ENCODE measurements at regions not wholly inside any gene's neighbourhood (a gene's known extent, or its start where the extent isn't known, plus 50 kb on each side); places are given as distances from the start of the nearest gene placed in this dataset.
"Not testable (repeated sequence)": the region's sequence is repeated elsewhere in the genome, so short reads cannot be mapped to it uniquely, and the experiment has no call there.

- no peak for DNase-seq
These were observed 115.1 kb downstream of the RTP5 start for GRCh38 chr2:241984658-241985057.

GRCh38 chr2:241985161-241985985 lies 115.8 kb downstream of the RTP5 start:
- DNase-seq: not testable (repeated sequence)

GRCh38 chr2:241985986-241986329 lies 116.4 kb downstream of the RTP5 start:
- DNase-seq: no peak

- no peak for DNase-seq
These were observed 117.5 kb downstream of the RTP5 start for GRCh38 chr2:241986836-241987641.

- DNase-seq: no peak
These were observed 118.2 kb downstream of the RTP5 start for GRCh38 chr2:241987726-241988125.

GRCh38 chr2:241988146-241988545 lies 118.6 kb downstream of the RTP5 start:
- DNase-seq: no peak

GRCh38 chr2:241989074-241989473 lies 119.5 kb downstream of the RTP5 start:
- DNase-seq: no peak

GRCh38 chr2:241990466-241990865 lies 120.9 kb downstream of the RTP5 start:
- DNase-seq: no peak

GRCh38 chr2:241991299-241991698 lies 121.8 kb downstream of the RTP5 start:
- DNase-seq: no peak

GRCh38 chr2:241992753-241993152 lies 123.2 kb downstream of the RTP5 start:
- no peak for DNase-seq

- DNase-seq: no peak
These were observed 124.0 kb downstream of the RTP5 start for GRCh38 chr2:241993386-241994005.

- no peak for DNase-seq
These were observed 124.6 kb downstream of the RTP5 start for GRCh38 chr2:241994086-241994485.

GRCh38 chr2:241994556-241995213 lies 125.2 kb downstream of the RTP5 start:
- DNase-seq: no peak

- DNase-seq: no peak
These were observed 126.6 kb downstream of the RTP5 start for GRCh38 chr2:241996100-241996499.

GRCh38 chr2:241997017-241997416 lies 127.5 kb downstream of the RTP5 start:
- DNase-seq: no peak

GRCh38 chr2:241999184-241999583 lies 129.7 kb downstream of the RTP5 start:
- no peak for DNase-seq

- DNase-seq: no peak
These were observed 132.3 kb downstream of the RTP5 start for GRCh38 chr2:242001853-242002252.

GRCh38 chr2:242002944-242003343 lies 133.4 kb downstream of the RTP5 start:
- DNase-seq: no peak

GRCh38 chr2:242004223-242004901 lies 134.8 kb downstream of the RTP5 start:
- DNase-seq: no peak

GRCh38 chr2:242004902-242005230 lies 135.3 kb downstream of the RTP5 start:
- no peak for DNase-seq

- DNase-seq: not testable (repeated sequence)
These were observed 136.6 kb downstream of the RTP5 start for GRCh38 chr2:242006091-242006634.

GRCh38 chr2:242008908-242009307 lies 139.4 kb downstream of the RTP5 start:
- not testable (repeated sequence) for DNase-seq
